Heart right ventricle (tissue), 16 donors: ENCODE measurements at regions not wholly inside any gene's neighbourhood (a gene's known extent, or its start where the extent isn't known, plus 50 kb on each side); places are given as distances from the start of the nearest gene placed in this dataset.
A peak's percentile ranks its signal among the peaks of the same experiment; 100 is the strongest.

Source experiments
- ATAC-seq, 8 donors: fragments of 200-7000 bp; cut with Tn5 transposase; one replicate each; pipeline ENCODE4 v1.9.1; 2020; ENCODE audit warnings: mild to moderate bottlenecking in 8 of 8, moderate library complexity in 8 of 8, moderate number of reproducible peaks in 1 of 8
- DNase-seq, 2 donors: peaks; one replicate each; pipeline ENCODE4 v3.0.0-alpha.2; 2020
- H3K27ac ChIP-seq, 10 donors: fragments of 200-600 bp; sonication (generic) in 2 of 10; one replicate each; pipeline versions ENCODE4 v1.5.0 to v1.8.0; 2020 to 2022; ENCODE audit warnings: mild to moderate bottlenecking in 3 of 10
- H3K27me3 ChIP-seq, 7 donors: fragments of 200-600 bp; one replicate each; pipeline ENCODE4 v1.8.0; 2021 to 2022; ENCODE audit warnings: mild to moderate bottlenecking in 2 of 7
- H3K36me3 ChIP-seq, 9 donors: fragments of 200-600 bp; sonication (generic) in 1 of 9; one replicate each; pipeline versions ENCODE4 v1.5.0 to v1.8.0; 2020 to 2022; ENCODE audit warnings: mild to moderate bottlenecking in 2 of 9
- H3K4me1 ChIP-seq, 9 donors: fragments of 200-600 bp; sonication (generic) in 1 of 9; one replicate each; pipeline versions ENCODE4 v1.5.0 to v1.8.0; 2020 to 2022; ENCODE audit warnings: mild to moderate bottlenecking in 4 of 9
- H3K4me3 ChIP-seq, 10 donors: fragments of 200-600 bp; sonication (generic) in 2 of 10; one replicate each; pipeline versions ENCODE4 v1.5.0 to v1.8.0; 2020 to 2022; ENCODE audit warnings: mild to moderate bottlenecking in 7 of 10, moderate library complexity in 2 of 10
- H3K9me3 ChIP-seq, 11 donors: fragments of 200-600 bp in 10 of 11; sonication (generic) in 2 of 11; one replicate each; pipeline versions ENCODE4 v1.5.0 to v1.8.0; 2013 to 2022; ENCODE audit warnings: mild to moderate bottlenecking in 2 of 11, control low read depth in 1 of 11, moderate library complexity in 1 of 11
- CTCF ChIP-seq, 9 donors: fragments of 200-600 bp; sonication (generic) in 2 of 9; IDR thresholded peaks; one replicate each; pipeline versions ENCODE4 v1.5.0 to v1.8.0; 2021 to 2022; ENCODE audit warnings: antibody characterized with exemption in 9 of 9, mild to moderate bottlenecking in 5 of 9, moderate library complexity in 1 of 9
- whole genome bisulfite sequencing, 2 donors: extraction: QIAGEN DNeasy Blood & Tissue Kit; methylation state at CpG; one replicate each; pipeline ENCODE4 v1.1.7; 2013; ENCODE audit warnings: inconsistent platforms in 1 of 2; 5-methylcytosine and 5-hydroxymethylcytosine counted together
- intact Hi-C, 10 donors: fragments of 100-400 bp; cut with DNase I; formaldehyde crosslinking; loops; one replicate each; pipeline versions ENCODE4 v1.11.1 to v1.14.2; 2022
- donor health status: Arrhythmogenic right ventricular cardiomyopathy.
- donor health status: ischemic (EF 13 %, LVEDD 7.1; RV severe dilation, severe dysfunction).
- donor health status: healthy with polysubstance abuse.
- donor health status: DM: no; HTN: yes; CAD: no.
- donor health status: DM: no; HTN: no; CAD: no.
- donor health status: ischemic (EF 25% LVEDD 6.9; RV normal size, moderate dysfunction).
- donor health status: ischemic (EF 25% LVEDD 5.7; RV mildly dilated, moderate dysfunction).
- donor health status: healthy.
- donor health status: DM: yes; HTN: yes; CAD: no.
- donor health status: Ischemic cardiomyopathy.
- donor health status: ischemic (EF 35%, LVEDD 5.7; RV mildly dilated, moderate dysfunction).
- donor health status: nonischemic (EF 11% LVEDD 7.7; RV severe dilation, severe dysfunction).
- donor health status: DM: yes; HTN: yes; CAD: no.
- donor health status: PGD.
- donor health status: ischemic (EF 29% LVEDD 5.4; RV normal size, mild dysfunction).
- donor health status: nonischemic (EF 23%, LVEDD 6.1; RV moderate dilation, normal function).

DNA sequence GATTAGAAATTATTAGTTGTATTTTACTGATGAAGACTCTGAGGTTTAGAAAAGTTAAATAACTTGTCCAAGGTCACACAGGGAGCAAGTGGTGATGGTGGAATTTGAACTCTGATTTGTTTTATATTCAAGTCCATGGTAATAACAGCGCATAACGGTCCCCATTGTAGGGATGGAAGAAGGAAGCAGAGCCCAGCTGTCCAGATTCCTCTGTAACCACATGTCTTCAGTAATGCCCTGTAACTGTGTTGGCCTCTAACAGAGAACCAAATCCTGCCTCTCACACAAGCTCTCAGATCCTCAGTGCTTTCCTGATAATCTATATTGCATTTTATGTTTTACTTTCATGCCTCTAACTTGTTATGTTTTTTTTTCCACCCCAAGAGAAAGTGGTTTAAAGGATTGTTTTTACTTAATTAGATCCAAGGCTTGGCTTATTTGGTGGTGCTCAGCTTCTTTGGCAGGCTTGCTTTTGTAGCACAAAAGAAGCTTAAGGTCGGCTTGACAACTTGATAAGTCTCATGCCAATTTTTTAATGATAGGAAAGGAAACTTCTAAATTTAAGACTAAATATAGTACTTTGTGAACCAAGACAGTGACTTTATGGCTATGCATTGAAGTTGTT, 105.1 kb upstream of the SEL1L start:
- Histone ChIP-seq H3K27ac (no peak overlapping the region), H3K4me1 (peaks cover 0 to 7% (median 0%) of the 10 kb centered on the region in 9 donors), H3K27me3 (no peaks in the 10 kb centered on the region), H3K9me3 (no peaks in the 10 kb centered on the region), H3K4me3 (no peak overlapping the region), H3K36me3 (no peaks in the 10 kb centered on the region)
- WGBS, 2 donors, result 52 to 57% methylated on average over 3 of the region's 3 CpGs
- DNase-seq (no peak), ATAC-seq (no peak)
- intact Hi-C loops, result no loop called here
- no peak for TF ChIP-seq CTCF (IDR thresholded peaks at IDR 0.05)

DNA sequence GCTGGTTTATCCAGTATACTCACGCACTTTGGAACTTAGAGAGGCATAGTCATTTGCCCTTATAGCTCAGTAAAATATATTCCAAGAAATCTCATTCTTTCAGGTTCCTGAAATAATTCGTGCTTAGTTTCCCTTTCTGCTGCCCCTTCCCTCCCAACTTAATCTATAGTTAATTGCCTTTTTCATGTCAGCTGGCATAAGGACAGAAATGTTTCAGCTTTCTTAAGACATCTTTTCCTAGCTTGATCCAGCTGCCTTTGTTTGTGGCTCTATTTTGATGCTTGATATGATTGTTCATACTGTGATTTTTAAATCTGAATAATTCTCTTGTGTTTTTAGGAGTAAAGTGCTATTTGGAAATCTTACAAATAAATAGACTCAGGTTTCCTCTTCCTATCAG, 120.0 kb upstream of the SEL1L start:
- no peak for ATAC-seq
- TF ChIP-seq CTCF (IDR thresholded peaks at IDR 0.05), result no peak
- 81% methylated on average over 2 of the region's 2 CpGs for WGBS, 2 donors
- H3K9me3 ChIP-seq, result no peaks in the 10 kb centered on the region
- no peak overlapping the region for H3K4me3 ChIP-seq
- intact Hi-C loops, result no loop called here
- peaks cover 0 to 25% (median 0%) of the 10 kb centered on the region in 9 donors for H3K4me1 ChIP-seq
- H3K36me3 ChIP-seq, result no peaks in the 10 kb centered on the region
- no peaks in the 10 kb centered on the region for H3K27me3 ChIP-seq
- DNase-seq, result no peak
- no peak overlapping the region for H3K27ac ChIP-seq

- 67 to 72% methylated on average over 6 of the region's 6 CpGs for WGBS, 2 donors
- no peaks in the 10 kb centered on the region for H3K36me3 ChIP-seq
- no peak for TF ChIP-seq CTCF (IDR thresholded peaks at IDR 0.05)
- peak in 1 of 2 donors; percentile 12 for DNase-seq
- H3K9me3 ChIP-seq, result no peaks in the 10 kb centered on the region
- intact Hi-C loops, result no loop called here
- H3K4me3 ChIP-seq, result no peak overlapping the region
- H3K4me1 ChIP-seq, result peaks cover 0 to 25% (median 0%) of the 10 kb centered on the region in 9 donors
- H3K27me3 ChIP-seq, result no peaks in the 10 kb centered on the region
- ATAC-seq, result peak in 6 of 8 donors; percentile 39 to 75 (median 63)
- no peak overlapping the region for H3K27ac ChIP-seq
Observed at GRCh38 chr14:81655423-81656314, 122.0 kb upstream of the SEL1L start.

GRCh38 chr14:81656811-81657210, 123.2 kb upstream of the SEL1L start:
- Histone ChIP-seq H3K4me1 (peaks cover 0 to 25% (median 0%) of the 10 kb centered on the region in 9 donors), H3K4me3 (peak overlapping the region in 1 of 10 donors; percentile 4), H3K27ac (no peak overlapping the region), H3K36me3 (no peaks in the 10 kb centered on the region), H3K27me3 (no peaks in the 10 kb centered on the region), H3K9me3 (no peaks in the 10 kb centered on the region)
- intact Hi-C loops, result no loop called here
- TF ChIP-seq CTCF (IDR thresholded peaks at IDR 0.05), result no peak
- DNase-seq (no peak), ATAC-seq (no peak)
- 29 to 45% methylated on average over 4 of the region's 4 CpGs for WGBS, 2 donors
